IMR-90 (cell line): ENCODE measurements at regions not wholly inside any gene's neighbourhood (a gene's known extent, or its start where the extent isn't known, plus 50 kb on each side); places are given as distances from the start of the nearest gene placed in this dataset.

Experiments
- CTCF ChIP-seq: conservative IDR thresholded peaks from 2 replicates; pipeline ENCODE4 v1.5.1; 2012; ENCODE audit warnings: mild to moderate bottlenecking, low read depth, low read length, improper control_type of control experiment
- FOS ChIP-seq: fragments of 150-350 bp; IDR thresholded peaks from 2 replicates; pipeline ENCODE4 v1.6.1; 2016; ENCODE audit warnings: low read depth, low read length
- MAFK ChIP-seq: IDR thresholded peaks from 2 replicates; pipeline ENCODE4 v1.6.1; 2012; ENCODE audit warnings: low read depth, low read length, improper control_type of control experiment
- POLR2A ChIP-seq: IDR thresholded peaks from 2 replicates; pipeline ENCODE4 v1.6.1; 2012; ENCODE audit warnings: mild to moderate bottlenecking, low read depth, low read length
- RCOR1 ChIP-seq: IDR thresholded peaks from 2 replicates; pipeline ENCODE4 v1.6.1; 2012; ENCODE audit warnings: mild to moderate bottlenecking, low read length, improper control_type of control experiment; ENCODE audit not compliant: insufficient replicate concordance
- RFX5 ChIP-seq: IDR thresholded peaks from 2 replicates; pipeline ENCODE4 v1.8.0; 2012; ENCODE audit warnings: low read depth, mild to moderate bottlenecking, low read length, moderate library complexity
- SMC3 ChIP-seq: fragments of 150-350 bp; IDR thresholded peaks from 2 replicates; pipeline ENCODE4 v1.6.1; 2016; ENCODE audit warnings: low read depth, mild to moderate bottlenecking, antibody characterized with exemption, low read length, moderate library complexity
- TF ChIP-seq, protein P1 (sequence below): fragments of 150-350 bp; IDR thresholded peaks from 2 replicates; pipeline ENCODE4 v1.6.1; 2017; ENCODE audit warnings: mild to moderate bottlenecking, antibody characterized with exemption, low read length, low read depth

GRCh38 chr5:8538821-8539220 lies 669.9 kb downstream of the MTRR start:
- TF ChIP-seq, protein P1, sequence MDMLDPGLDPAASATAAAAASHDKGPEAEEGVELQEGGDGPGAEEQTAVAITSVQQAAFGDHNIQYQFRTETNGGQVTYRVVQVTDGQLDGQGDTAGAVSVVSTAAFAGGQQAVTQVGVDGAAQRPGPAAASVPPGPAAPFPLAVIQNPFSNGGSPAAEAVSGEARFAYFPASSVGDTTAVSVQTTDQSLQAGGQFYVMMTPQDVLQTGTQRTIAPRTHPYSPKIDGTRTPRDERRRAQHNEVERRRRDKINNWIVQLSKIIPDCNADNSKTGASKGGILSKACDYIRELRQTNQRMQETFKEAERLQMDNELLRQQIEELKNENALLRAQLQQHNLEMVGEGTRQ, result no peak
- TF ChIP-seq CTCF (no peak), RCOR1 (no peak), FOS (no peak), RFX5 (no peak), POLR2A (no peak), SMC3 (no peak), MAFK (no peak)
